ENCODE measurements at regions not wholly inside any gene's neighbourhood (a gene's known extent, or its start where the extent isn't known, plus 50 kb on each side); places are given as distances from the start of the nearest gene placed in this dataset.

DNA sequence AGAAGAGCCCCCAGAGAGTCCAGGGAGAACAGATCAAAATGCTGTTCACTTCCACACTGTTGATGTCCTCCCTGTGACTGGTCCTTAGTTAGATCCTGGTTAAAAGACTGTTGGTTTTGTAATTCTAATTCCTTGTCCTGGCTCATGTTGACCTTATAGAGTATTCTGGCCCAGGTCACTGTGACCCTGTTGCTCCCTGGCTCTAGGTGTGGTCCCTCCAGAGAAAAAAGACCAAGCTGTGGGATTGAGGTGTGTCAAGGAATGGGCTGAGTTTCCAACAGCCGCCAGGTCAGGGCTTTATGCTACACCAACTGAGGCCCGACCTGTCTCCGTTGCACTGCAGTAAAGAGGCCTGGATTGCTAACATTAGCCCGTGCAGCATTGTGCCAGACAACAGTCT, 241.0 kb upstream of the MSX2 start:
- no peak overlapping the region for H3K27ac Mint-ChIP-seq
- TF ChIP-seq, protein P1, sequence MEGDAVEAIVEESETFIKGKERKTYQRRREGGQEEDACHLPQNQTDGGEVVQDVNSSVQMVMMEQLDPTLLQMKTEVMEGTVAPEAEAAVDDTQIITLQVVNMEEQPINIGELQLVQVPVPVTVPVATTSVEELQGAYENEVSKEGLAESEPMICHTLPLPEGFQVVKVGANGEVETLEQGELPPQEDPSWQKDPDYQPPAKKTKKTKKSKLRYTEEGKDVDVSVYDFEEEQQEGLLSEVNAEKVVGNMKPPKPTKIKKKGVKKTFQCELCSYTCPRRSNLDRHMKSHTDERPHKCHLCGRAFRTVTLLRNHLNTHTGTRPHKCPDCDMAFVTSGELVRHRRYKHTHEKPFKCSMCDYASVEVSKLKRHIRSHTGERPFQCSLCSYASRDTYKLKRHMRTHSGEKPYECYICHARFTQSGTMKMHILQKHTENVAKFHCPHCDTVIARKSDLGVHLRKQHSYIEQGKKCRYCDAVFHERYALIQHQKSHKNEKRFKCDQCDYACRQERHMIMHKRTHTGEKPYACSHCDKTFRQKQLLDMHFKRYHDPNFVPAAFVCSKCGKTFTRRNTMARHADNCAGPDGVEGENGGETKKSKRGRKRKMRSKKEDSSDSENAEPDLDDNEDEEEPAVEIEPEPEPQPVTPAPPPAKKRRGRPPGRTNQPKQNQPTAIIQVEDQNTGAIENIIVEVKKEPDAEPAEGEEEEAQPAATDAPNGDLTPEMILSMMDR (conservative IDR thresholded peaks at IDR 0.05): no peak
- H3K4me1 Mint-ChIP-seq (ENCODE audit: unreplicated experiment): peaks cover 17% of the 10 kb centered on the region
- H3K4me3 Mint-ChIP-seq: no peak overlapping the region
- H3K36me3 Mint-ChIP-seq: no peaks in the 10 kb centered on the region
- H3K27me3 Mint-ChIP-seq: peaks cover 10% of the 10 kb centered on the region
- peaks cover 29% of the 10 kb centered on the region for H3K9me3 Mint-ChIP-seq
- DNase-seq (ENCODE audit: extremely low spot score, unreplicated experiment): no peak

- Mint-ChIP-seq H3K9me3 (peaks cover 28% of the 10 kb centered on the region), H3K27ac (no peak overlapping the region), H3K4me3 (no peak overlapping the region), H3K4me1 (ENCODE audit: unreplicated experiment) (peaks cover 10% of the 10 kb centered on the region), H3K27me3 (peaks cover 19% of the 10 kb centered on the region), H3K36me3 (no peaks in the 10 kb centered on the region)
- TF ChIP-seq, protein P1 (conservative IDR thresholded peaks at IDR 0.05): no peak
- DNase-seq (ENCODE audit: extremely low spot score, unreplicated experiment): no peak
These were observed 235.2 kb upstream of the MSX2 start for GRCh38 chr5:174489215-174489614.

- no peak overlapping the region for H3K4me3 Mint-ChIP-seq
- no peak overlapping the region for H3K27ac Mint-ChIP-seq
- TF ChIP-seq, protein P1 (conservative IDR thresholded peaks at IDR 0.05): no peak
- DNase-seq (ENCODE audit: extremely low spot score, unreplicated experiment): no peak
- no peaks in the 10 kb centered on the region for H3K36me3 Mint-ChIP-seq
- peaks cover 12% of the 10 kb centered on the region for H3K4me1 Mint-ChIP-seq (ENCODE audit: unreplicated experiment)
- H3K9me3 Mint-ChIP-seq: peaks cover 24% of the 10 kb centered on the region
- H3K27me3 Mint-ChIP-seq: peaks cover 21% of the 10 kb centered on the region
These were observed 234.3 kb upstream of the MSX2 start for GRCh38 chr5:174489920-174490597.

DNA sequence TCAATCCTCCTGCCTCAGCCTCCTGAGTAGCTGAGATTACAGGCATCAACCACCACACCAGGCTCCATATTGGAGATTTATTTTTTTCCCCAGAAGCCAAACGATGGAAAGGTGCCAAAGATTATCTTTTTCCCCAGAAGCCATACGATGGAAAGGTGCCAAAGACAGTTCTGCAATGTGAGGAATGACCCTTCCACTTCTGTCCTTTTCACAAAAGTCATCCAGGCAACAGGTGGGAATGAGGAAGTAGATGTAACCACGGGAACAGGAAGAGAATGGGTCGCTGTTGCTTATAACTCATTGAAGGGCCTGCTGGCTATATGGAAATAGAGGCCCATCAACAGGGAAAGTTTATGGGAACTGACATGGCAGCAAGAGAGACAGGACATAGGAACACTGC, 233.7 kb upstream of the MSX2 start:
- H3K4me1 Mint-ChIP-seq (ENCODE audit: unreplicated experiment): peaks cover 17% of the 10 kb centered on the region
- peaks cover 22% of the 10 kb centered on the region for H3K27me3 Mint-ChIP-seq
- TF ChIP-seq, protein P1 (conservative IDR thresholded peaks at IDR 0.05): no peak
- peaks cover 19% of the 10 kb centered on the region for H3K9me3 Mint-ChIP-seq
- no peak overlapping the region for H3K4me3 Mint-ChIP-seq
- no peak for DNase-seq (ENCODE audit: extremely low spot score, unreplicated experiment)
- H3K36me3 Mint-ChIP-seq: no peaks in the 10 kb centered on the region
- H3K27ac Mint-ChIP-seq: no peak overlapping the region

GRCh38 chr5:174491265-174491664, 233.1 kb upstream of the MSX2 start:
- Mint-ChIP-seq H3K36me3 (no peaks in the 10 kb centered on the region), H3K4me1 (ENCODE audit: unreplicated experiment) (peaks cover 17% of the 10 kb centered on the region)

More at GRCh38 chr5:174491265-174491664, 233.1 kb upstream of the MSX2 start:
- Mint-ChIP-seq H3K27me3 (peaks cover 26% of the 10 kb centered on the region), H3K4me3 (no peak overlapping the region), H3K9me3 (peaks cover 14% of the 10 kb centered on the region), H3K27ac (no peak overlapping the region)
- no peak for DNase-seq (ENCODE audit: extremely low spot score, unreplicated experiment)
- TF ChIP-seq, protein P1 (conservative IDR thresholded peaks at IDR 0.05): no peak
